Type B pancreatic cell (in vitro differentiated cells): ENCODE measurements at regions not wholly inside any gene's neighbourhood (a gene's known extent, or its start where the extent isn't known, plus 50 kb on each side); places are given as distances from the start of the nearest gene placed in this dataset.
A peak's percentile ranks its signal among the peaks of the same experiment; 100 is the strongest.

Source experiments
- DNase-seq: peaks from one replicate; pipeline ENCODE4 v3.0.0; 2021; ENCODE audit warnings: mixed read lengths; ENCODE audit not compliant: unreplicated experiment; ENCODE audit errors: extremely low spot score
- H3K27ac Mint-ChIP-seq: 2 replicates; pipeline ENCODE4 v1.8.0; 2021; ENCODE audit warnings: mild to moderate bottlenecking, mixed read lengths
- H3K27me3 Mint-ChIP-seq: 2 replicates; pipeline ENCODE4 v1.8.0; 2021; ENCODE audit warnings: mixed read lengths
- H3K36me3 Mint-ChIP-seq: 2 replicates; pipeline ENCODE4 v1.8.0; 2021; ENCODE audit warnings: mixed read lengths
- H3K4me1 Mint-ChIP-seq: one replicate; pipeline ENCODE4 v1.8.0; 2021; ENCODE audit warnings: mixed read lengths; ENCODE audit not compliant: unreplicated experiment
- H3K4me3 Mint-ChIP-seq: 2 replicates; pipeline ENCODE4 v1.8.0; 2021; ENCODE audit warnings: mild to moderate bottlenecking, mixed read lengths
- H3K9me3 Mint-ChIP-seq: 2 replicates; pipeline ENCODE4 v1.8.0; 2021; ENCODE audit warnings: mixed read lengths
- TF ChIP-seq, protein P1 (sequence below): fragments of 200-600 bp; sonication (generic); conservative IDR thresholded peaks from 2 replicates; pipeline ENCODE4 v1.5.0; 2021; ENCODE audit warnings: antibody characterized with exemption, mild to moderate bottlenecking

DNA sequence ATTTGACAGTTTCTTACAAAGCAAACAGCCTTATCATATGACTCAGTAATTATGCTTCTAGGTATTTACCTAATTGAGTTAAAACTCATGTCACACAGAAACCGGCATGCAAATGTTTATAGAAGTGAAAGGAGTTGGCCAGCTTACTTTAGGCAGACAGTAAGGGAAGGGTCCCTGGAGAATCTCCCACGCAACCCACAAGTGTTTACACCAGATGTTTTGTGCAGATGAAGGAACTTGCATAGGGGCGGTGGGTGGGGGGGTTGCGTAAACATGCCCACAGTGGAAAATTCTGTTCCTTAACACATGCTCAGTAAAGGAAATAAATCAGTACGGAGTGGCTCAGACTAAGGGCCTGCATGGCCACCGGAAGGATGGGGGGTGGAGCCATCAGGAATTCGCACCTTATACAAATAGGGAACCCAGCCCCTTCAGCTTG, 330.5 kb upstream of the AADAT start:
- Mint-ChIP-seq H3K36me3 (no peaks in the 10 kb centered on the region), H3K4me3 (no peak overlapping the region), H3K4me1 (no peaks in the 10 kb centered on the region), H3K9me3 (no peaks in the 10 kb centered on the region), H3K27me3 (no peaks in the 10 kb centered on the region), H3K27ac (no peak overlapping the region)
- TF ChIP-seq, protein P1, sequence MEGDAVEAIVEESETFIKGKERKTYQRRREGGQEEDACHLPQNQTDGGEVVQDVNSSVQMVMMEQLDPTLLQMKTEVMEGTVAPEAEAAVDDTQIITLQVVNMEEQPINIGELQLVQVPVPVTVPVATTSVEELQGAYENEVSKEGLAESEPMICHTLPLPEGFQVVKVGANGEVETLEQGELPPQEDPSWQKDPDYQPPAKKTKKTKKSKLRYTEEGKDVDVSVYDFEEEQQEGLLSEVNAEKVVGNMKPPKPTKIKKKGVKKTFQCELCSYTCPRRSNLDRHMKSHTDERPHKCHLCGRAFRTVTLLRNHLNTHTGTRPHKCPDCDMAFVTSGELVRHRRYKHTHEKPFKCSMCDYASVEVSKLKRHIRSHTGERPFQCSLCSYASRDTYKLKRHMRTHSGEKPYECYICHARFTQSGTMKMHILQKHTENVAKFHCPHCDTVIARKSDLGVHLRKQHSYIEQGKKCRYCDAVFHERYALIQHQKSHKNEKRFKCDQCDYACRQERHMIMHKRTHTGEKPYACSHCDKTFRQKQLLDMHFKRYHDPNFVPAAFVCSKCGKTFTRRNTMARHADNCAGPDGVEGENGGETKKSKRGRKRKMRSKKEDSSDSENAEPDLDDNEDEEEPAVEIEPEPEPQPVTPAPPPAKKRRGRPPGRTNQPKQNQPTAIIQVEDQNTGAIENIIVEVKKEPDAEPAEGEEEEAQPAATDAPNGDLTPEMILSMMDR = no peak
- DNase-seq = no peak

DNA sequence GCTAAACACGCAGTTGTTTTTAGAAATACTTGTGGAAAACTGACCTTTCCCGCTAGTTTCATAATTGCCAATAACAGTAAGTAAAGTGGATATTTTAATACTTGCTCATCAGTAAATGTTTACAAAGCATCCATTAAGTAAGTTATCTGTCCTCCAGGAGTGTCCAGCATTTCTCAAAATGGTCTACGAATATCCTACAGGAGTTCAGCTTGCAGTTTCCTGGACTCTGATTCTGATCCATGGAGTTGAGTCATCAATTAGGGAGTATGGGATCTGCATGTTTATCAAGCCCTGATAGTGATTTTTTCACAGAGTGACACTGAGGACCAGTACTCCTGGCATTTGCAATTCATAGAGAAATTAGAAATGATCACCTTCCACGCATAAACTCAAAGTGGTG, 325.2 kb upstream of the AADAT start:
- no peaks in the 10 kb centered on the region for H3K9me3 Mint-ChIP-seq
- H3K4me3 Mint-ChIP-seq = no peak overlapping the region
- TF ChIP-seq, protein P1 = no peak
- H3K27ac Mint-ChIP-seq = no peak overlapping the region
- H3K27me3 Mint-ChIP-seq = no peaks in the 10 kb centered on the region
- no peaks in the 10 kb centered on the region for H3K4me1 Mint-ChIP-seq
- no peak for DNase-seq
- H3K36me3 Mint-ChIP-seq = no peaks in the 10 kb centered on the region

DNA sequence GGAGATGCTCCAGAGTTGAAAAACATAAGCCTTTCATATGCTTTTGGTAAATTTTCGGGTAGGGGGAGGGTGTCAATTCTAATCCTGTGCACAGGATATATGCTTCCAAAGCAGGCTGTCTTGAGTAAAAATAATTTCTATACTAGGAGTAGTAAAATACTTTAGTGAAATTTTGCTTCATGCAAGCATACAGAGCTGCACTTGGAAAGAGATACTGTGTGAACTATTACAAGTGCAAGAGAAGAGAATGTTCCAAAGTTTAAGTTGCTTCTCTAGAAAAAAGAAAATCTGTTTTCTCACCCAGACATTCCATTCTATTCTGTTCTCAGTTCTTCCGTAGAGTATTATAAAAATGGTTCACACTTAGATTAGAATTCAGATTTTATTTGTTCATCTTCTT, 324.6 kb upstream of the AADAT start:
- H3K9me3 Mint-ChIP-seq = no peaks in the 10 kb centered on the region
- no peak overlapping the region for H3K4me3 Mint-ChIP-seq
- H3K4me1 Mint-ChIP-seq = no peaks in the 10 kb centered on the region
- no peak for DNase-seq
- no peak overlapping the region for H3K27ac Mint-ChIP-seq
- no peaks in the 10 kb centered on the region for H3K36me3 Mint-ChIP-seq
- no peaks in the 10 kb centered on the region for H3K27me3 Mint-ChIP-seq
- TF ChIP-seq, protein P1 = no peak

DNA sequence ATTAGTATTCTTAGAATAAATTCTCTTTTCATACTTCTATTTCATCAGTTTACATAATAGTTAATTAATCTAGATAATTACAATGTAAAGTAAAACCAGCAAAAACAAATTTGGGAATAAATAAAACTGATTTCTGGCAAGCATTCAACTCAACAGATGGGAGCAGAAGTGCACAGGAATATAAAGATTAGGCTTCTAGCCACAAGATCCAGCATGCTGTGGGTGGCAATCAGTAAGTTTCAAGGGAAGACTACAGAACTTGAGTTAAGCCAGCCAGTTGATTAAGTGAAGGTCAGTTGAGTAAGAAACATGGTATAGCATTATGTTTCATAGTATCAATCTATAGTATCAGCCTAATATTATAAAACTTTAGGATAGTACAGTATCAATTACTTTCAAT, 324.2 kb upstream of the AADAT start:
- Mint-ChIP-seq H3K4me1 (no peaks in the 10 kb centered on the region), H3K4me3 (no peak overlapping the region), H3K27me3 (no peaks in the 10 kb centered on the region), H3K9me3 (no peaks in the 10 kb centered on the region), H3K27ac (no peak overlapping the region), H3K36me3 (no peaks in the 10 kb centered on the region)
- TF ChIP-seq, protein P1 = no peak
- no peak for DNase-seq

DNA sequence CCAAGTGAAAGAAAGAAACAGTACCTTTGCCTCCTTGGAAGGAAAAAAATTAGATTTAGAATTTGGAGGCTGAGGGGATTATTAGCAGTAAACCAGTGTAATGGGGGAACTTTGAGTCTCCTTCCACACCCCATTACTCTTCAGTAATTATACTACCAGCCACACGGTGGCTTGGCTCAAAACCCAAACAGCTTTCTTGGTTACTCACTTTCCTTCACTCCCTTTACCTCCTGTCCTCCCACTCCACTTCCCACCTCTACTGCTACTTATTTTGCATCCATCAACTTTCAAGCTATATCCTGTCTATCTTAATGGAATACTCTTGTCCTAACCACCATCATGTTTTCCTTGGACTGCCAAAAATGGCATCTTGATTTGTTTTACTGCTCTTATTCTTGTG, 310.6 kb upstream of the AADAT start:
- H3K36me3 Mint-ChIP-seq = no peaks in the 10 kb centered on the region
- H3K27me3 Mint-ChIP-seq = peaks cover 5% of the 10 kb centered on the region
- H3K4me3 Mint-ChIP-seq = no peak overlapping the region
- no peaks in the 10 kb centered on the region for H3K4me1 Mint-ChIP-seq
- TF ChIP-seq, protein P1 = peak; percentile 36
- no peak for DNase-seq
- H3K27ac Mint-ChIP-seq = no peak overlapping the region
- H3K9me3 Mint-ChIP-seq = peaks cover 5% of the 10 kb centered on the region
